ENCODE measurements at regions not wholly inside any gene's neighbourhood (a gene's known extent, or its start where the extent isn't known, plus 50 kb on each side); places are given as distances from the start of the nearest gene placed in this dataset.

DNA sequence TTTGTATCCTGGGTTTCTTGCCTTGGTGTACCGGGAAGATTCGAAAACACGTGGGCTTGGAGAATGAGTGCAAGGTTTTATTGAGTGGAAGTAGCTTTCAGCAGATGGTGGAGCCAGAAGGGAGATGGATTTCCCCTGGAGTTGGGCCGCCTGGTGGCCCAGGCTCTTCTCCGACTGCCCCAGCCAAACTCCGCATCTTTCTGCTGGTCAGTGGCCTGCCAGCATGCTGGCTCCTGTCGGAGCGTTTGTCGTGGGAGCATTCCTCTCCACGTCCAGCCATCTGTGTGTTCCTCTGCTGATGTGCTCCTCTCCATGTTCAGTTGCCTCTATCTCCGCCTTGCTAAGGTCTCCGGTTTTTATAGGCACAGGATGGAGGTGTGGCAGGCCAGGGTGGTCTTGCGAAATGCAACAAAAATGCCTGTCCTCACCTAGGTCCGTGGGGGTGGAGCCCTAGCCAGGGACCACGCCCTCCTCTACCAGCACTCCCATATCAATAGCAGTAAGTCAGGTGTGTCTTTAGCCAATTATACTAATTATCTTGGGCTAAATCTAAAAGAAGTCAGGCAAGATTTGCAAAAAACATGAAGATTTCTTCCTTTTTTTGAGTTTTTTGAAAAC, 745.8 kb upstream of the AMOT start:
- Histone ChIP-seq H3K4me1 (no peaks in the 10 kb centered on the region), H3K9me3 (peaks cover 0 to 4% (median 0%) of the 10 kb centered on the region in 4 donors)

DNA sequence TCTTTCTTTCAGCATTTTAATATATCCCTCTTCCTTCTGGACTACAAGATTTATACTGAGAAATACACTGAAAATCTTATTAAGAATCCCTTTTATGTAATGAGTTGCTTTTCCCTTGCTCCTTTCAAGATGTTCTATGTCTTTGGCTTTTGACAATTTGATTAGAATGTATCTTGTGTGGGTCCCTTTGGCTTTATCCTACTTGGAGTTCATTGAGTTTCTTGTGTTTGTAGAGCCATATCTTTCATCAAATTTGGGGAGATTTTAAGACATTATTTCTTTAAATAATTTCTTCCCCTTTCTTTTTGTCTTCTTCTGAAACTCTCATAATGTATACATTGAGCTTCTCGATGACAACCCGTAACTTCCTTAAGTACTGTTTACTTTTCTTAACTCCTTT, 739.9 kb upstream of the AMOT start:
- H3K27me3 ChIP-seq, result no peaks in the 10 kb centered on the region
- no peaks in the 10 kb centered on the region for H3K4me1 ChIP-seq
- no peak for DNase-seq (ENCODE audit: low spot score in 2 of 2)
- WGBS, 2 donors, result 96 to 98% methylated on average over 2 of the region's 2 CpGs
- no peak overlapping the region for H3K4me3 ChIP-seq
- no peak overlapping the region for H3K27ac ChIP-seq
- no peaks in the 10 kb centered on the region for H3K36me3 ChIP-seq
- peaks cover 0 to 16% (median 7%) of the 10 kb centered on the region in 4 donors for H3K9me3 ChIP-seq
- TF ChIP-seq, protein P1, sequence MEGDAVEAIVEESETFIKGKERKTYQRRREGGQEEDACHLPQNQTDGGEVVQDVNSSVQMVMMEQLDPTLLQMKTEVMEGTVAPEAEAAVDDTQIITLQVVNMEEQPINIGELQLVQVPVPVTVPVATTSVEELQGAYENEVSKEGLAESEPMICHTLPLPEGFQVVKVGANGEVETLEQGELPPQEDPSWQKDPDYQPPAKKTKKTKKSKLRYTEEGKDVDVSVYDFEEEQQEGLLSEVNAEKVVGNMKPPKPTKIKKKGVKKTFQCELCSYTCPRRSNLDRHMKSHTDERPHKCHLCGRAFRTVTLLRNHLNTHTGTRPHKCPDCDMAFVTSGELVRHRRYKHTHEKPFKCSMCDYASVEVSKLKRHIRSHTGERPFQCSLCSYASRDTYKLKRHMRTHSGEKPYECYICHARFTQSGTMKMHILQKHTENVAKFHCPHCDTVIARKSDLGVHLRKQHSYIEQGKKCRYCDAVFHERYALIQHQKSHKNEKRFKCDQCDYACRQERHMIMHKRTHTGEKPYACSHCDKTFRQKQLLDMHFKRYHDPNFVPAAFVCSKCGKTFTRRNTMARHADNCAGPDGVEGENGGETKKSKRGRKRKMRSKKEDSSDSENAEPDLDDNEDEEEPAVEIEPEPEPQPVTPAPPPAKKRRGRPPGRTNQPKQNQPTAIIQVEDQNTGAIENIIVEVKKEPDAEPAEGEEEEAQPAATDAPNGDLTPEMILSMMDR (IDR thresholded peaks at IDR 0.05), result no peak
- TF ChIP-seq POLR2A (IDR thresholded peaks at IDR 0.05) (no peak), EP300 (IDR thresholded peaks at IDR 0.05) (no peak)

More for the DNA sequence above, 745.8 kb upstream of the AMOT start:
- peaks cover 0 to 5% of the 10 kb centered on the region in 2 donors for H3K27me3 ChIP-seq
- TF ChIP-seq, protein P1 (IDR thresholded peaks at IDR 0.05), result no peak
- TF ChIP-seq EP300 (IDR thresholded peaks at IDR 0.05), result no peak
- no peak for TF ChIP-seq POLR2A (IDR thresholded peaks at IDR 0.05)
- H3K4me3 ChIP-seq, result no peak overlapping the region
- no peaks in the 10 kb centered on the region for H3K36me3 ChIP-seq
- WGBS, 2 donors, result 80 to 95% methylated on average over 15 of the region's 15 CpGs
- no peak overlapping the region for H3K27ac ChIP-seq
- DNase-seq (ENCODE audit: low spot score in 2 of 2), result no peak

DNA sequence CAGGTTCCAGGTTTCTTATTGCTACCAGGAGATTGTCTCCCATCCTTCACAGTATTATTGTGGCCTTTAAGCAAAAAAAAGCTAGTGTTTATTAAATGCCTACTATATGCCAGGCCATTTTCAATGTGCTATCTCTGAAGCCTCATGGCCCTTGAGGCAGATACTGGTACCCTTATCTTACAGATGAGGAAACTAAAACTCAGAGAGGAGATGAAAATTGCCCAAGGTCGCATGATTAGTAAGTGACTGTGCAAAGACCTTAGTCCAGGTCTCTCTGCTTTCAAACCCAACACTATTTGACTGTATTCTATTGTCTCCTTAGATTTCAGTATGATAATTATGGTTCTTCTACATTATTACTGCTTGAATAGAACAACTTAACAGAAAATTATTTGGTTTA, 717.9 kb upstream of the AMOT start:
- DNase-seq (ENCODE audit: low spot score in 2 of 2), result no peak
- no peaks in the 10 kb centered on the region for H3K4me1 ChIP-seq
- H3K27me3 ChIP-seq, result peaks cover 0 to 19% of the 10 kb centered on the region in 2 donors
- no peak overlapping the region for H3K27ac ChIP-seq
- TF ChIP-seq, protein P1 (IDR thresholded peaks at IDR 0.05), result no peak
- TF ChIP-seq POLR2A (IDR thresholded peaks at IDR 0.05), result no peak
- no peak for TF ChIP-seq EP300 (IDR thresholded peaks at IDR 0.05)
- no peaks in the 10 kb centered on the region for H3K9me3 ChIP-seq
- WGBS, 2 donors, result 66 to 100% methylated on average over 1 of the region's 1 CpG
- H3K4me3 ChIP-seq, result no peak overlapping the region
- H3K36me3 ChIP-seq, result no peaks in the 10 kb centered on the region

DNA sequence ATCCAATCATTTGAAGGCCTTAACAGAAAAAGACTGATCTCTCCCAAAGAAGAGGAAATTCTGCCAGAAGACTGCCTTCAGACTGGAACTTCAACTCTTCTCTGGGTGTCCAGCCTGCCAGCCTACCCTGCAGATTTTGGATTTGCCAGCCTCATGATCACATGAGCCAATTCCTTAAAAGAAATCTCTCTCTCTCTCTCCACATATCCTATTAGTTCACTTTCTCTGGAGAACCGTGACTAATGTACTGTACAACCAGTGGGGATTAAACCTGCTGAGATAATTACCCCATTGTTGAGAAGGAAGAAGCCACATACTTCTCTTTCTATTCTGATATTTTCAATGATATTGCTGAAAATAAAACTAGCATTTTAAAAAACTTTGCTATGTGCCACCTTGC, 711.3 kb upstream of the AMOT start:
- WGBS, 2 donors, result 67 to 77% methylated on average over 1 of the region's 1 CpG
- no peaks in the 10 kb centered on the region for H3K9me3 ChIP-seq
- no peaks in the 10 kb centered on the region for H3K36me3 ChIP-seq
- H3K27ac ChIP-seq, result no peak overlapping the region
- H3K4me3 ChIP-seq, result no peak overlapping the region
- H3K4me1 ChIP-seq, result no peaks in the 10 kb centered on the region
- no peak for TF ChIP-seq POLR2A (IDR thresholded peaks at IDR 0.05)
- TF ChIP-seq, protein P1 (IDR thresholded peaks at IDR 0.05), result no peak
- no peak for TF ChIP-seq EP300 (IDR thresholded peaks at IDR 0.05)
- DNase-seq (ENCODE audit: low spot score in 2 of 2), result no peak
- peaks cover 0 to 7% of the 10 kb centered on the region in 2 donors for H3K27me3 ChIP-seq

DNA sequence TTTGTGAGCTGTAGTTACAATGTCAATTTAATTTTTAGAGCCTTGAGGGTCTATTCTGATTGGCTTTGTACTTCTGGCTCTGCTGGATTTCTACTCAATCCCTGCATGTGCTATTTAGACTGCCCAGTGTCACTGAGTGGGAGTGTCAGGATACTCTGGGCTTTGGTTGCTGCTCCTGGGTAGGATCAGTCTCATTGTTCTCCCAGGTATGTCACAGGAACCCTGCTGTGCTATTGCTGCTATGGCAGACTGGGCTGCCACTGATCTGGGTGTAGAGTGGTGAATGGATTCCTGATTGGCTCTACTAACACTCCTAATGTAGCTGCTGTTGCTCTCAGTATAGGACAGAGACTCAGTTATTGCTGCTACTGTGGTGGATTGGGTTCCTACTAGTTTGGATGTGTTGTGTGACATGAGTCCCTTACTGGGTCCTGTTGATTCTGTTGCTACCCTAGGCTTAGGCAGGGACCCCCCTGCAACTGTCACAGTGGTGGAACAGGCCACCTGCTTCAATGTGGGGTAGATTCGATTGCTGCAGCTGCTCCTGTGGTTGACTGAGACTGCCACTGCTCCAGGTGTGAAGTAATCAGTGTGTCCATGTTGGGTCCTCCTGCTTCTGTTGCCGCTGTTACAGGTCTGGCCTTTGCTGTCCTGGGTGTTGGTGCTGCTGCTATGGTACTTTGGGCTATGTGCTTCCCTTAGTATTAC, 707.8 kb upstream of the AMOT start:
- Histone ChIP-seq H3K27ac (no peak overlapping the region), H3K9me3 (no peaks in the 10 kb centered on the region), H3K27me3 (no peaks in the 10 kb centered on the region), H3K36me3 (no peaks in the 10 kb centered on the region), H3K4me1 (no peaks in the 10 kb centered on the region), H3K4me3 (no peak overlapping the region)
- WGBS, 2 donors, result 100% methylated on average over 1 of the region's 2 CpGs; no CpG with 5 or more reads in 1 of the 2 donors
- no peak for DNase-seq (ENCODE audit: low spot score in 2 of 2)
- TF ChIP-seq, protein P1 (IDR thresholded peaks at IDR 0.05), result no peak
- TF ChIP-seq EP300 (IDR thresholded peaks at IDR 0.05) (no peak), POLR2A (IDR thresholded peaks at IDR 0.05) (no peak)

Data from tibial nerve (tissue), 4 donors.